ENCODE measurements at regions not wholly inside any gene's neighbourhood (a gene's known extent, or its start where the extent isn't known, plus 50 kb on each side); places are given as distances from the start of the nearest gene placed in this dataset.
"Not testable (repeated sequence)": the region's sequence is repeated elsewhere in the genome, so short reads cannot be mapped to it uniquely, and the experiment has no call there.

DNA sequence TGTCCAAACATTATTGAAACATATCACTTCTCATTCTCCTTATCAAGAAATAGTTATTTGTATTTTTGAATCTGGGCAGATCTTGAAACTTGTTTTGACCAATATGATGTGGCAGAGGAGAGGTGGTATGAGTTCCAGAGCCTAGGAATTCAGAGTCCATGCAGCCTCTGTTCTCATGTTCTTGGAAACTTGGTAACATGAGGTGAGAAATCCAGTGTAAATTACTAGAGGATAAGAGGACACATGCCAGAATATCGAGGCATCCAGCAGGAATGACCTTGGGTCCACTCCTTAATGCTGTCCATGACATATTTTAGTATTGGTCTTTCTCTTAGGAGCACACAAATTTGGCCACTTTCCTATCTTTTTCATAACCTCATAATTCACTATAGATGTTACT is 1374.6 kb downstream of the FSCB start:
- no peak for ATAC-seq
- H3K4me3 ChIP-seq: no peak overlapping the region
- H3K27ac ChIP-seq: no peak overlapping the region
- DNase-seq: no peak
- no peaks in the 10 kb centered on the region for H3K4me1 ChIP-seq
- intact Hi-C loops (cut with DNase I; ENCODE audit: low total_unique reads) (no loop called here), in situ Hi-C loops (cut with MboI; ENCODE audit: low sequenced_read_pairs in 4 of 4) (no loop called here)
- TF ChIP-seq, protein P1, sequence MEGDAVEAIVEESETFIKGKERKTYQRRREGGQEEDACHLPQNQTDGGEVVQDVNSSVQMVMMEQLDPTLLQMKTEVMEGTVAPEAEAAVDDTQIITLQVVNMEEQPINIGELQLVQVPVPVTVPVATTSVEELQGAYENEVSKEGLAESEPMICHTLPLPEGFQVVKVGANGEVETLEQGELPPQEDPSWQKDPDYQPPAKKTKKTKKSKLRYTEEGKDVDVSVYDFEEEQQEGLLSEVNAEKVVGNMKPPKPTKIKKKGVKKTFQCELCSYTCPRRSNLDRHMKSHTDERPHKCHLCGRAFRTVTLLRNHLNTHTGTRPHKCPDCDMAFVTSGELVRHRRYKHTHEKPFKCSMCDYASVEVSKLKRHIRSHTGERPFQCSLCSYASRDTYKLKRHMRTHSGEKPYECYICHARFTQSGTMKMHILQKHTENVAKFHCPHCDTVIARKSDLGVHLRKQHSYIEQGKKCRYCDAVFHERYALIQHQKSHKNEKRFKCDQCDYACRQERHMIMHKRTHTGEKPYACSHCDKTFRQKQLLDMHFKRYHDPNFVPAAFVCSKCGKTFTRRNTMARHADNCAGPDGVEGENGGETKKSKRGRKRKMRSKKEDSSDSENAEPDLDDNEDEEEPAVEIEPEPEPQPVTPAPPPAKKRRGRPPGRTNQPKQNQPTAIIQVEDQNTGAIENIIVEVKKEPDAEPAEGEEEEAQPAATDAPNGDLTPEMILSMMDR (IDR thresholded peaks at IDR 0.05 in 4 of 5, conservative IDR thresholded peaks at IDR 0.05 in 1 of 5): no peak
- no peak for TF ChIP-seq POLR2A (IDR thresholded peaks at IDR 0.05)
- no peaks in the 10 kb centered on the region for H3K36me3 ChIP-seq
- no peaks in the 10 kb centered on the region for H3K9me3 ChIP-seq
- no peaks in the 10 kb centered on the region for H3K27me3 ChIP-seq

DNA sequence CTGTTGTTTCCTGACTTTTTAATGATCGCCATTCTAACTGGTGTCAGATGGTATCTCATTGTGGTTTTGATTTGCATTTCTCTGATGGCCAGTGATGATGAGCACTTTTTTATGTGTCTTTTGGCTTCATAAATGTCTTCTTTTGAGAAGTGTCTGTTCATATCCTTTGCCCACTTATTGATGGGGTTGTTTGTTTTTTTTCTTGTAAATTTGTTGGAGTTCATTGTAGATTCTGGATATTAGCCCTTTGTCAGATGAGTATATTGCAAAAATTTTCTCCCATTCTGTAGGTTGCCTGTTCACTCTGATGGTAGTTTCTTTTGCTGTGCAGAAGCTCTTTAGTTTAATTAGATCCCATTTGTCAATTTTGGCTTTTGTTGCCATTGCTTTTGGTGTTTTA is 1378.7 kb downstream of the FSCB start:
- ATAC-seq; H3K27ac ChIP-seq; in situ Hi-C loops (cut with MboI; ENCODE audit: low sequenced_read_pairs in 4 of 4); intact Hi-C loops (cut with DNase I; ENCODE audit: low total_unique reads); H3K9me3 ChIP-seq; H3K27me3 ChIP-seq; DNase-seq; H3K4me3 ChIP-seq; H3K4me1 ChIP-seq; H3K36me3 ChIP-seq: not testable (repeated sequence)

- in situ Hi-C loops (cut with MboI; ENCODE audit: low sequenced_read_pairs in 4 of 4); DNase-seq; H3K4me3 ChIP-seq; intact Hi-C loops (cut with DNase I; ENCODE audit: low total_unique reads); H3K4me1 ChIP-seq; H3K9me3 ChIP-seq; H3K27me3 ChIP-seq; H3K27ac ChIP-seq; ATAC-seq; H3K36me3 ChIP-seq: not testable (repeated sequence)
Observed at GRCh38 chr14:43127874-43128273, 1379.2 kb downstream of the FSCB start.

DNA sequence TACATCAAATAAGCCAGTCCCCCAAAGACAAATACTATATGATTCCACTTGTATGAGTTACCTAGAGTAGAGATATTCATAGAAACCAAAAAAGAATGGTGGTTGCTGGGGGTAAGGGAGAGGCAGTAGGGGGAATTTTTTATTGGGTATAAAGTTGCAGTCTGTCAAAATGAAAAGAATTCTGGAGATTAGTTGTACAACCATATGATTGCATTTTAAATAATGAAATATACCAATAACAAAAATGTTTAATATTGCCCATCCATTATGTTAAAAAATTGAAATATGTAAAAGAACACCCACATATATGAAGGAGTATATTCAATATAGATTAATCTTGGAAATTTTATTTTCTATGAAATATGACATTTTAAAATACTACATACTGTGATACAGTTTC is 1383.5 kb downstream of the FSCB start:
- in situ Hi-C loops (cut with MboI; ENCODE audit: low sequenced_read_pairs in 4 of 4): no loop called here
- Histone ChIP-seq H3K4me3 (no peak overlapping the region), H3K27ac (no peak overlapping the region), H3K27me3 (no peaks in the 10 kb centered on the region), H3K36me3 (no peaks in the 10 kb centered on the region), H3K9me3 (no peaks in the 10 kb centered on the region), H3K4me1 (no peaks in the 10 kb centered on the region)
- intact Hi-C loops (cut with DNase I; ENCODE audit: low total_unique reads): no loop called here
- no peak for DNase-seq
- TF ChIP-seq POLR2A (IDR thresholded peaks at IDR 0.05): no peak
- TF ChIP-seq, protein P1 (IDR thresholded peaks at IDR 0.05 in 4 of 5, conservative IDR thresholded peaks at IDR 0.05 in 1 of 5): no peak
- no peak for ATAC-seq

- DNase-seq (no peak), ATAC-seq (no peak)
- TF ChIP-seq, protein P1 (IDR thresholded peaks at IDR 0.05 in 4 of 5, conservative IDR thresholded peaks at IDR 0.05 in 1 of 5): no peak
- no peak for TF ChIP-seq POLR2A (IDR thresholded peaks at IDR 0.05)
- H3K9me3 ChIP-seq: no peaks in the 10 kb centered on the region
- intact Hi-C loops (cut with DNase I; ENCODE audit: low total_unique reads) (no loop called here), in situ Hi-C loops (cut with MboI; ENCODE audit: low sequenced_read_pairs in 4 of 4) (no loop called here)
- no peak overlapping the region for H3K4me3 ChIP-seq
- H3K36me3 ChIP-seq: no peaks in the 10 kb centered on the region
- H3K4me1 ChIP-seq: no peaks in the 10 kb centered on the region
- no peaks in the 10 kb centered on the region for H3K27me3 ChIP-seq
- H3K27ac ChIP-seq: no peak overlapping the region
Observed at GRCh38 chr14:43119672-43120071, 1387.4 kb downstream of the FSCB start.

- in situ Hi-C loops (cut with MboI; ENCODE audit: low sequenced_read_pairs in 4 of 4): no loop called here
- no peaks in the 10 kb centered on the region for H3K27me3 ChIP-seq
- DNase-seq: no peak
- no peak overlapping the region for H3K4me3 ChIP-seq
- ATAC-seq: no peak
- no peaks in the 10 kb centered on the region for H3K9me3 ChIP-seq
- no peaks in the 10 kb centered on the region for H3K36me3 ChIP-seq
- H3K27ac ChIP-seq: no peak overlapping the region
- intact Hi-C loops (cut with DNase I; ENCODE audit: low total_unique reads): no loop called here
- TF ChIP-seq, protein P1 (IDR thresholded peaks at IDR 0.05 in 4 of 5, conservative IDR thresholded peaks at IDR 0.05 in 1 of 5): no peak
- no peak for TF ChIP-seq POLR2A (IDR thresholded peaks at IDR 0.05)
- H3K4me1 ChIP-seq: no peaks in the 10 kb centered on the region
Observed at GRCh38 chr14:43116341-43116740, 1390.7 kb downstream of the FSCB start.

Data from gastrocnemius medialis (tissue), 4 donors.